ENCODE measurements at regions not wholly inside any gene's neighbourhood (a gene's known extent, or its start where the extent isn't known, plus 50 kb on each side); places are given as distances from the start of the nearest gene placed in this dataset.

DNA sequence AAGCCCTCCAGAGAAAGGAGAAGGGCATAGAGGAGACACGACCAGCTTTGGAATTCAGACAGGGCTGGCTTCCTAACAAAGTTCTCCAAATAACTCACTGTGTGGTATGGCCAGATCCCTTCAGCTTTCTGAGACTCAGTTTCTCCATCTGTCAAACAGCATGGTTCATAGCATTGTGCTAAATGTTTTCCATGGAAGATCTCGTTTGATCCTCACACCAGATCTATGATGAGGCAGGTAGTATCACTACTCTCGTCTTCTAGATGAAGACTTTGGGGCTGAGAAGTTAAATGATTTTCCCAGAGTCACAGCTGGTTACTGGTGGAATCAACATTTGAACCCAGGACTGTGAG is 507.3 kb downstream of the HAPSTR1 start:
- Histone ChIP-seq H4K20me1 (ENCODE audit: insufficient read depth, low read length, poor library complexity, severe bottlenecking) (no peaks in the 10 kb centered on the region), H3K4me2 (ENCODE audit: low read depth, low read length, poor library complexity, severe bottlenecking) (no peak overlapping the region), H3K36me3 (ENCODE audit: insufficient read depth, low read length) (no peaks in the 10 kb centered on the region), H3K9ac (ENCODE audit: low read depth, low read length, poor library complexity, severe bottlenecking) (no peak overlapping the region), H3F3A (ENCODE audit: low read depth) (no peaks in the 10 kb centered on the region), H3K9me3 (ENCODE audit: insufficient read depth, low read depth, low read length) (no peaks in the 10 kb centered on the region), H3K27me3 (ENCODE audit: insufficient read depth, low read length, poor library complexity, severe bottlenecking) (no peaks in the 10 kb centered on the region), H2AFZ (ENCODE audit: low read length) (no peak overlapping the region), H3K4me1 (ENCODE audit: insufficient read depth, low read length, poor library complexity, severe bottlenecking) (no peaks in the 10 kb centered on the region), H3K4me3 (ENCODE audit: low read length, poor library complexity, severe bottlenecking) (no peak overlapping the region), H3K79me2 (ENCODE audit: insufficient read depth, low read length) (no peaks in the 10 kb centered on the region), H3K9me2 (replicated peaks; ENCODE audit: low read depth, low read length) (no peaks in the 10 kb centered on the region)
- TF ChIP-seq, protein P1, sequence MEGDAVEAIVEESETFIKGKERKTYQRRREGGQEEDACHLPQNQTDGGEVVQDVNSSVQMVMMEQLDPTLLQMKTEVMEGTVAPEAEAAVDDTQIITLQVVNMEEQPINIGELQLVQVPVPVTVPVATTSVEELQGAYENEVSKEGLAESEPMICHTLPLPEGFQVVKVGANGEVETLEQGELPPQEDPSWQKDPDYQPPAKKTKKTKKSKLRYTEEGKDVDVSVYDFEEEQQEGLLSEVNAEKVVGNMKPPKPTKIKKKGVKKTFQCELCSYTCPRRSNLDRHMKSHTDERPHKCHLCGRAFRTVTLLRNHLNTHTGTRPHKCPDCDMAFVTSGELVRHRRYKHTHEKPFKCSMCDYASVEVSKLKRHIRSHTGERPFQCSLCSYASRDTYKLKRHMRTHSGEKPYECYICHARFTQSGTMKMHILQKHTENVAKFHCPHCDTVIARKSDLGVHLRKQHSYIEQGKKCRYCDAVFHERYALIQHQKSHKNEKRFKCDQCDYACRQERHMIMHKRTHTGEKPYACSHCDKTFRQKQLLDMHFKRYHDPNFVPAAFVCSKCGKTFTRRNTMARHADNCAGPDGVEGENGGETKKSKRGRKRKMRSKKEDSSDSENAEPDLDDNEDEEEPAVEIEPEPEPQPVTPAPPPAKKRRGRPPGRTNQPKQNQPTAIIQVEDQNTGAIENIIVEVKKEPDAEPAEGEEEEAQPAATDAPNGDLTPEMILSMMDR (conservative IDR thresholded peaks at IDR 0.05; ENCODE audit: low read length) = no peak
- no peak for TF ChIP-seq EZH2phosphoT487 (IDR thresholded peaks at IDR 0.05; ENCODE audit: borderline replicate concordance)

DNA sequence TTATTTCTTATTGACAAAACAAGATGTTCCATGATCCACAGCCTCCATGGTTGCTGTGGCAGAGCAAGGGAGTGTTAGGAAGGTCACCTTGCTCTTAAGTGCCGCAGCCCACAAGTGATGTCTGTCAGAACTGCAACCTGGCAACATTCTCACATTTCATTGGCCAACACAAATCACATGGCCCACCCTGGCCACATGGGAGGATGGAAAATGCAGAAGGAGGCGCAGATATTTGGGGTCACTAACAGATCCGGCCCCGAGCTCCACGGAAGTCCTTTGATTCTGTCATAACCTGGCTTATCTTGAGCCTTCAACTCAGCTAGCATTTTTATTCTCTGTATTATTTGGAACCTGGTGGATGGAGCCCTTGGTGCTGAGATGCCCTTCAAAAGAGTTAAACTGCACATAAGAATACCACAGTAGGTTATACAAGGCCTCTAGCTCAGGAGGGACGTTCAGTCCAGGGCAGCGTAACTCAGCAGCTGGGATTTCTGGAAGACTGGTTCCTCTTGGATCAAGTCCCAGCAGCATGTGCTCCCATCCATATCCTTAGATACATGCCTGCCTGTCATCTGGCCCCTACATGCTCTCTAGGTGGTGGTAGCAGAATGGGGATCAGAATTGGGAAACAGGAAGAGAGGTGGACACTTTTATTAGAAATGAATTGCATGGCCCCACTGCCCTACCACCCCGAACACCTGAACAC is 508.1 kb downstream of the HAPSTR1 start:
- Histone ChIP-seq H2AFZ (ENCODE audit: low read length) (no peak overlapping the region), H4K20me1 (ENCODE audit: insufficient read depth, low read length, poor library complexity, severe bottlenecking) (no peaks in the 10 kb centered on the region), H3K9me3 (ENCODE audit: insufficient read depth, low read depth, low read length) (no peaks in the 10 kb centered on the region), H3K9me2 (replicated peaks; ENCODE audit: low read depth, low read length) (no peaks in the 10 kb centered on the region), H3K4me1 (ENCODE audit: insufficient read depth, low read length, poor library complexity, severe bottlenecking) (no peaks in the 10 kb centered on the region), H3K36me3 (ENCODE audit: insufficient read depth, low read length) (no peaks in the 10 kb centered on the region), H3K4me2 (ENCODE audit: low read depth, low read length, poor library complexity, severe bottlenecking) (no peak overlapping the region), H3F3A (ENCODE audit: low read depth) (no peaks in the 10 kb centered on the region), H3K4me3 (ENCODE audit: low read length, poor library complexity, severe bottlenecking) (no peak overlapping the region), H3K27me3 (ENCODE audit: insufficient read depth, low read length, poor library complexity, severe bottlenecking) (no peaks in the 10 kb centered on the region), H3K9ac (ENCODE audit: low read depth, low read length, poor library complexity, severe bottlenecking) (no peak overlapping the region), H3K79me2 (ENCODE audit: insufficient read depth, low read length) (no peaks in the 10 kb centered on the region)
- no peak for TF ChIP-seq EZH2phosphoT487 (IDR thresholded peaks at IDR 0.05; ENCODE audit: borderline replicate concordance)
- TF ChIP-seq, protein P1 (conservative IDR thresholded peaks at IDR 0.05; ENCODE audit: low read length) = no peak

DNA sequence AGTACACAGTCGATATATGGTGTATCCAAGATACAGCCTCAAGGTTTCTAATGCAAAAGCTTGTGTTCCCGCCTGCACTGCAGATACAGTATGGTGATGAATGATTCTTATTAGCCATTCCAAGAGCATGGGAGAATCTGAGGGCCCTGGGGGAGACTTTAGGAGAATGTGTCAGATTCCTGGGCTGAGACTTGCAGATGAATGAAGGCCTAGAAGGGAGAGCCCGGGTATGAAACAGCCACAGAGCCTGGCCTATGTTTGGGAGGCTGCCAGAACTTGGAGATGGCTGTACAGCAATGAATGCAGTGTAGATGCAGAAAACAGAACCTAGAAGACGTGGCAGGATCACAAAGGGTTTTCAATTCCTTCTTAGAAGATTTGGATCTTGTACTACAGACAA is 510.7 kb downstream of the HAPSTR1 start:
- H3K4me2 ChIP-seq (ENCODE audit: low read depth, low read length, poor library complexity, severe bottlenecking) = no peak overlapping the region
- no peak overlapping the region for H2AFZ ChIP-seq (ENCODE audit: low read length)
- H4K20me1 ChIP-seq (ENCODE audit: insufficient read depth, low read length, poor library complexity, severe bottlenecking) = no peaks in the 10 kb centered on the region
- H3K79me2 ChIP-seq (ENCODE audit: insufficient read depth, low read length) = no peaks in the 10 kb centered on the region
- no peaks in the 10 kb centered on the region for H3K36me3 ChIP-seq (ENCODE audit: insufficient read depth, low read length)
- TF ChIP-seq EZH2phosphoT487 (IDR thresholded peaks at IDR 0.05; ENCODE audit: borderline replicate concordance) = no peak
- TF ChIP-seq, protein P1 (conservative IDR thresholded peaks at IDR 0.05; ENCODE audit: low read length) = no peak
- H3K27me3 ChIP-seq (ENCODE audit: insufficient read depth, low read length, poor library complexity, severe bottlenecking) = no peaks in the 10 kb centered on the region
- no peak overlapping the region for H3K4me3 ChIP-seq (ENCODE audit: low read length, poor library complexity, severe bottlenecking)
- no peaks in the 10 kb centered on the region for H3K9me2 ChIP-seq (replicated peaks; ENCODE audit: low read depth, low read length)
- no peaks in the 10 kb centered on the region for H3F3A ChIP-seq (ENCODE audit: low read depth)
- no peak overlapping the region for H3K9ac ChIP-seq (ENCODE audit: low read depth, low read length, poor library complexity, severe bottlenecking)
- H3K4me1 ChIP-seq (ENCODE audit: insufficient read depth, low read length, poor library complexity, severe bottlenecking) = no peaks in the 10 kb centered on the region
- H3K9me3 ChIP-seq (ENCODE audit: insufficient read depth, low read depth, low read length) = no peaks in the 10 kb centered on the region
